CD4-positive, alpha-beta T cell treated with Interferon gamma for 1 hour (primary cell): ENCODE measurements at regions not wholly inside any gene's neighbourhood (a gene's known extent, or its start where the extent isn't known, plus 50 kb on each side); places are given as distances from the start of the nearest gene placed in this dataset.

ENCODE experiments used
- DNase-seq: peaks from one replicate; pipeline ENCODE4 v3.0.0-alpha.2; 2020

DNA sequence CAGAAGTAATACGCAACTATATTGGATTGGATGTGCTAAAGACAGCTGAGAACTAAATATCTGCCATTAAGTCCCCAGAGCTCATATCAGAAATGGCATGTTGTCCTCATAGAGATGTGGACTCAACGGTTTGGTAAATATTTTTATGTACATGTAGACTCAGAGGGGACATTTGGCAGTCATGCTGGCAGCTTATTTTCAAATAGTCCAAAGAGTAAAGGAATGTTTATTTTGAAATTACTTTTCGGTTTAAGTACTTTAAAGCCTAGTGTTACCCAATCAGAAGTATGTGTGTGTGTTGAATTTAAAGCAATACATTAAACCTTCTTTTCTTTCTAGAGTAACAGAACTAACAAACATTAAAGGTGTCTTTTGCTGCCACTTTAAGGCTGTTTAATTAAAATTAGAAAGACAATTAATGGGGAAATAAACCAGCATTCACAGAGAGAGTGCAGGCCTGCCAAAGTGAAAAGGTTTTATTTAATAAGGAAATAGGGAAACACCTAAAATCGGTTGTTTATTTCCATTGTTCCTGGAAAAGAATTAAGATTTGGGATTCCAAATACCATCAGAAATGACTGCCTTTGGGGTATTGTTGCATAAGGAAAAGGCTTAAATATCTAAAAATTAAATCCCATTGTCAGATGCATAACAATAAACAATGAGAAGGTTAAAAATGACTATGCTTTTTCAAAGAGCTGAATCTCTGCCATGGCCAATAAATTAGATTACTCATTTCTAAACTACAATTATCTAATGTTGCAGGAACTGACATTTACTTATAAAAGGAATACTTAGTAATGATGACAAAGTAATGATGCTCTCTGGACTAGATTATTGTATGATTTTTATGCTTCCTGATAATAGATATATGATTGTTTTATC, 113.4 kb upstream of the AHR start:
- no peak for DNase-seq

DNA sequence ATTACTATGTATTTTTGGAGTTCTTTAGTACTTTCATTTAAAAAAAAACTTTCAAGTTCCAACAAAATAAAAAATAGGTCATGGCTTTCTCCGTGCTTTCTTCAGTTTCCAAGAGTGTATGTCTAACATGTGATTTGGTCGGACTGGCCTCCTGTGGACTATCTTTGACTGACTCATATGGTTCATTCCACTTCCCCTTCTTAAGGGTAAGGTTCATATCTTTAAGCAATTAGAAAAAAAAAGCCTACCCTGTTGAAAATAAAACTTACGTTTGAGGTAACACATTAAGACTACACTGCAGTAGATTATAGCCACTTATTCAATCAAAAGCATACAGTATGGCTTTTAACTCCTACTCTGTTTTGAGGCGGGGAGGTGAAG, 112.8 kb upstream of the AHR start:
- DNase-seq: no peak

DNA sequence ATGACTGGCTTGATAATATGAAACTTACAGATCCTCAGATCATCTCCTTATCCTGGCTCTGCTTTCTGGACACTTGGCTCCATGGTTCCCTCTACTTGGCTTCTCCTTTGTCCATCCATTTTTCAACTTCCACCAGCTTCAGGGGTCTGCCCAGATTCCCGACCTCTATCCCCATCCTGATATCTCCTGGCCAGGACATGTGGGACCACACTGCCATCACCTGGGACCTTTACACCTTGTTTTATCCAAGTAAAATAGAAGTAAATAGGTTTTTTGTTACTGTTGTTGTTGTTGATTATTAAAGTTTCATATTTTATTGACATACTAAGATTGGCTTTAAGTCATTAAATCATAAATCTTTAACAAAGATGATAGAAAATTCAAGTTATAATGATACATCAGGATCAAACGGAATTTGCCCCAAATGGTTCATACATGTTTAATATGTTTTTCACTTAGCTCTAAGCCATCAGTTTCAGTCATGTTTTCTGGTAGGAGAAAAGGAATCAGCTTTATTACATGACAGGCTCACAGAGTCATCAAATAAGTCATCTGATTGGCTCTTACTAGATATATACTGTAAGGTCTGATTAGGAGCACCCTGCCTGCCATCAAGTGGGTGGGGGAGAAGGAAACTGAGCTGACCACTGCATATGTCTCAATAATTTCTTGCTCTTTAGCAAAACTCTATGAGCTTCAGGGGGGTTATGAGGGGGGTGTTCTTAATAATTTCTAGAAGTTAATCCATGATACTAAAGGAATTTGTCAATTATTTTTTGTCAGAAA, 111.5 kb upstream of the AHR start:
- DNase-seq: no peak

DNA sequence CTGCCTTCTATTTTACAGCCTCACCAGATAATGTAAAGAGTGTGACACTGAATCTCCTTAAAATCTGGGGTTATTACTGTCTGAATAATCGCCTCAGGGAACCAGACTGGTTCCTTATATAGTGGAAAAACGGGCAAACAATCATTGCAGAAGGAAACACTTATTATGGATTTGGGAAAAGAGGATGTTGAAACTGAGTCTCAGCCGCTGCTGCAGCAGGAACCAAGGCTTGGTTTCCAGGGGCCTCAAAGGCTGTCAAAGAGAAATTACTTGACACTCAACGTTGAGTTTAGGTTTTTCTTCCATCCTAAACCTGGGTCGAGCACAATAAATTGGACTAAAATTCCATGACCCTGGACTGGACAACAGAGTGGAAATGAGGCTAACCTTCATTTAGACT, 103.8 kb upstream of the AHR start:
- no peak for DNase-seq

DNA sequence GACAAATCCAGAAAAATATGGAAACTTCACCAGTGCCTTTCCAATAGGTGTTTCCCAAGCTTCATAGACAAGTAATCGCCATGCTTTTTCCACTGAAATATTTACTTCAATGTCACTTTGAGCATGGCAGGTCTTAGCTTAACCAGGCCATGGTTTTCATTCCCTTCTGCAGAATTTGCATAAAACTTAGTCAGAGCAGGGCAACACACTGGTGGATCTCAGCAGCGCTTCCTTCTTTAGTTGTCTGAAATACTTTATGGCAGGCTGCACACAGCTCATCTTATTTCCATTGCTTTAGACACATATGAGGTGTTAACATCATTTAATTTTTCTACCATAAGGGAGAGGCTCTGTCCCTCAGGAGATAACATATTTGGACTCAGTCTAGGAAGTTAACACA, 102.9 kb upstream of the AHR start:
- no peak for DNase-seq

DNA sequence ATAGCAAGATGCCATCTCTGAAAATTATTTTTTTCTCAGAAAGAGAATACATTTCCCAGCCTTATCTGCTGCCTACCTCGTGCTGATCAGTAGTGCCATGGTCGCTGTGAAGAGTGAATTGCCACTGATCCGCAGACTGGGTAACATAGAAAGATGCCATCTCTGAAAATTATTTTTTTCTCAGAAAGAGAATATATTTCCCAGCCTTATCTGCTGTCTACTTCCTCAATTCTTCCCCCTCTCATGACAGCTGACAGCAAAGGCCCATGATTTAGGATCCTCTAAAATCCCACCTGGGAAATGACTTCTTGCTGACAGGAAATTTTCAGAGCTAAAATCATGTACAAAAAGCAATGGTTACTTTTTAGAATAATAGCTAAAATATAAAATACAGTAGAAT, 92.5 kb upstream of the AHR start:
- no peak for DNase-seq

DNA sequence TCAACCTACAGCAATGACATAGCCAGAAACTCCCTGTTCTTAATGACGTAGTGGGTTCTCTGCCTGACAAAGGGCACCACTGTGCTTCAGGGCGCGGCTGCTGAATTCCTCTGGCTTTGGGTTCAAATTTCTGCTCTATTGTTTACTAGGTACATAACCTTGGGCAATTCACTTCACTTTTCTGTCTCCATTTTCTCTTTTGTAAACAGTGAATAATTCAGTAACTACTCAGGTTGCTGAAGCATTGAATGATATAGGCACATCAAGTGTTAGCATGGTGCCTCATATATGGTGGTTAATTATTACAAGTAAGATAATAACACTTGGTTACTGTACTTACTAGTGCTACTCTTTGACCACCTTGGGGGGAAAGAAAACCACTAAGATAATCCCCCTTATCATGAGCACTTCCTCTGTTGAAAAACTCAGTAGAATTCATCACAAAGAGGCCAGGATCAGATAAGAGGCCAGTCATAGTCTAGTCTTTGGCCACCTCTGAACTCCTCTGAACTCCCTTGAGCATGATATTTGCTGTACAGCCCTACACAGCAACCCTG, 92.0 kb upstream of the AHR start:
- no peak for DNase-seq

DNA sequence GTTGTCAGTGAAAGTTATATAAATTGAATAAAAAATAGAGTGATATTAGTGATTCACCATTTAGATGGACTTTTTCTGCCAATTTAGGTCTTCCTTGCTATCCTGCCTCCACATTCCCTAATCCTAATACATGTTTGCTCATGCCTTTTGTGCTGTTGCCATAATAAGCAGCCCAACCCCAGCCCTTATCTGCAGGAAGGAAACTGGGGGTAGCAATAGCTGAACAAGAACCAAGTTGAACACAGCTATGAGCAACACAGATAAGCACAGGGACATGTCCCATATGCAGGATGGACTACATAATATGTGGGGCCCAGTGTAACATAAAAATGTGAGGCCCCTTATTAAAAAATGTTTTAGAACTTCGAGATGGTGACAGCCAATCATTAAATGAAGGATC, 91.2 kb upstream of the AHR start:
- no peak for DNase-seq

DNA sequence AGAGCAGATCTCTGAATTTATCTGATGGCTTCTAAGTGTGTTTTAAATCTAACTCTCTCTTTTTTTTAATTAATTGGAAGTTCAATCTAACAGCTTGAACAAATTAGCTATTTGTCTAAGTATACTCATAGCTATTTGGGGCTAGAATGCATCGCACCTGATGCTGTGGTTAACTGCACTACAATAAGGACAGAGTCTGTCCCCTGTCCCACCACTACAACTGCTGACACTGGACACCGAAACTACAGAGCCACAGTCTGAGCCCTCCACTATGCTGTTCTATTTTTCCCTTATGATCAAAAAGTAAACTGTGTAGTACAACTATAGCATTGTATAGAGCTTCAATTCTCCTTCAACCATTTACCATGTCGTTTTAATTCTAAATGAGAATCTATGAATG, 89.4 kb upstream of the AHR start:
- no peak for DNase-seq

DNA sequence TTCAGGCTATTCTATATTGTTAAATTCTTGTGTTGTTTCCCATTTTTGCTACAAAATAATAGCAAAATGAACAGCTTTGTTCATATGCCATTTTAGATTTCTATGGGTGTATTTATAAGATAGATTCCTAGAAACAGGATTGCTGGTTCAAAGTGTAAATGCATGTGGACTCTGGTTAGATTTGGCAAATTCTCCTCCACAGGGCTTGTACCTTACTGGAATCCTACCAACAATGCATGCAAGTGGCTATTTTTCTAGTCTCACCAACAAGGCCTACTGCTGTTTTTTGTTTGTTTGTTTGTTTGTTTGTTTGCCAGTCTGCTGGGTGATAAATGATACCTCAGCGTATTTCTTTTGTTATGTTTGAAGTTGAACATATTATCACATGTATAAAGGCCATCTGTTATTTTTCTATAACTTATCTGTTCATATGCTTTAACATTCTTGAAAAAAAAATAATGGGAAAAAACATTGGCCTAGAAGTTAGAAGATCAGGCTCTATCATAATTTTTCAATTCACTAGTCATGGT, 87.1 kb upstream of the AHR start:
- DNase-seq: no peak

DNA sequence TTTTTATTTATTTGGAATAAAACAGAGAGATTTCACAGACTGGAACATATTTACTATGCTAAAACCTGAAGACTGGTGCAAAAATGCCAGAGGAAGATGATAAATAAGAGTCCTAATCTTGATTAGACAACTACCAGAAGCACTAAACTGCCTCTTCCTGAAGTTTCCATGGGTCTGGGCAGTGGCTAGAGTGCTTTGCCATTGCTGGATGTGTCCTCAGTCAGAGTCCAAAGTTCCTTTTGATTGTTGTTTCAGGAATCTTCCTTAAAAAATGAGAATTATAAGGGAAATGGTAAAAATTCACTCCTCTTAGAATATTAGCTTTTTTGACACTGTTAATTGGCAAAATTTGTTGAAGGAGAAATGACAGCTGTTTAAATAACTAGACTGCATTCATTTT, 86.3 kb upstream of the AHR start:
- DNase-seq: no peak

DNA sequence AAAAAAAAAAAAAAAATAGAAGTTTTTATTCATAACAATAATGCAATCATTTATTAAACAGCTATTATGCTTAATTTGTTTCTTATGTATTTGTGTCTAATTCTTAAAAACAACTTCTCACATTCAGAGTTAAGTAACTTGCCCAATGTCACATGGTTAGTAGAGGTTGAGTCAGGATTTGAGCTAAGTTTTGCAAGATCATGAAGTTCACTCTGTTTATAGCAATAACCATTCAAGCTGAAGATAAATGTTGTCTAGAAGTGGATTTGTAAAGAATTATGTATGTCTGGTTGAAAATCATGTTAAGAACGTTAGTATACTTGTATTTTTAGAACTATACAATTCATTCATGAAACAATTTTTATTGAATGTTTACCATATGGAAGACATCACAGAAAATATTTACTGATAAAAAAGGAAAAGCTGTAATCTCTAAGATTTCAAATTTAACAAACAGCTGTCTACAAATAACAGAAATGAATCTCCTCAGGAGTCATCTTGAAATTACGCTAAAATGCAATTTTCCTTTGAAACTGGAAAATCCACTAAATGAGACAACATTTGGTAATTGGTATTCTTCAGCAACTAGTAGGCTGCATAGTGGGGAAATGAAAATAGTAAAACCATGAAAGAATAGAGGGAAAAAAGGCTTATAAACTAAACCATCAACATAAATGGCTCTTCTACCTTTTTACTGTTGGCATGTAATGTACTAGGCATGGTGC, 70.5 kb upstream of the AHR start:
- no peak for DNase-seq

DNA sequence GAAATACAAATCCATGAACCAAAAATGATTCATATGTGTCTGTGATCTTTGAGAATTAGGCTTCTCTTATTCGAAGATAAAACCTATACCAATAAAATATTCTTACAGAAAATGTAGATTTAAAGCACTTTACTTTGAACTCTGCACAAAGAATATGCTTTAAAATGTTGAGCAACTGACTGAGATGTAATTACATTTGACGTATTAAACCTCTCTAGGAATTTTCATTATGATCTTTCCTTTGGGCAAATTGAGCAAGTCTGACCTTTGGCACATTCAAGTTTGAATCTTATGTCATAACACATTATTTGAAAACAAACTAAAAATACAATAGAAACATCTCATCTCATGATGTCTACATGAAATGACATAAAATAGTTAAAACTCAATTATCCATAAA, 69.2 kb upstream of the AHR start:
- DNase-seq: no peak

DNA sequence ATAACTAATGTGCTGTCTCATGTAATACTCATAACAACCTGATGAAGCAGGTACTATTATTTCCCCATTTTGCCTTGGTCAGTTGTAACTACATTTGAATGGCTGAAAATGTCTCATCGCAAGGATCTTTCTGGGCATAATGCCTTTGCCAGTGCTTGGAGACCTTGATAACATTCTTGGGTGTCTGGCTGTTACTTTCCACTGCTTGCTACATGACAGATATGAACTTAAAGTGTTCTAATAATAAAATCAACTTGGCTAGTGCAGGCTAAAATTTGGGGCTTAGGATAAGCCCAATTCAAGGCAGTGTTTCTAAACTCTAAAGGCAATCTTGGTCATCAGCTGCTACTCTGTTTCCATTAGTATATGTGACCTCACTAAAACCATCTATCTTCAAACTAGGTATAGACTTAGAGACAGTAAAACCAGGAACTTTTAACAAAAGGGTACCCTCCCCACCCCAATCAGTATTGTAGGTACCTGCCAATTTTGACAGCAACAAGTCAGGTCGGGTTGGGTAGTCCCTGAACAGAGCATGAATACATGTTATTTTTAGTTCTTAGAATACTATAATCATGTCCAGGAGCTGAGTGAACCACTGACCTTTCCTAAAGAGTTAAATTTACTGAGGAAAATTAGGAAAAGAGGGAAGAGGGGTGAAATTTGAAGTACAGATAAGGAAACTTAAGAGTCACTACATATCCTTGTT, 68.2 kb upstream of the AHR start:
- DNase-seq: no peak

DNA sequence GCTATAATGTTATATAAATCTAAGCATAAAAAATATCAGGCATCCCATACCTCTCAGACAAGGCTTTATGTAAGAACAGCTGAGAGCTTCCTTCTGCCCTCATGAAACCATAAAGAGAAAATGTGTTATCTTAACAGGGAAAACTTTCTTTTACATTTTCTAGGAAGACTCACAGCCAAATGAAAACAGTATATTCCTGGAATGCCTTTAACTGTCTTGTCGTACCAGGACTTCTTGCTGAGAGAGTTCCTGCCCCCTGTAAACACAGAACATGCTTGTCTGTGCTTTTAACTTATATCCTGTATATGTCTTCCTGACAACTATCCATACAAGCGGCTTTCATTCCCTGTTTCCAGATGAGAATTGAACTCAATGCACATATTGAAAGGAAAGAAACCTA, 64.8 kb upstream of the AHR start:
- DNase-seq: no peak

DNA sequence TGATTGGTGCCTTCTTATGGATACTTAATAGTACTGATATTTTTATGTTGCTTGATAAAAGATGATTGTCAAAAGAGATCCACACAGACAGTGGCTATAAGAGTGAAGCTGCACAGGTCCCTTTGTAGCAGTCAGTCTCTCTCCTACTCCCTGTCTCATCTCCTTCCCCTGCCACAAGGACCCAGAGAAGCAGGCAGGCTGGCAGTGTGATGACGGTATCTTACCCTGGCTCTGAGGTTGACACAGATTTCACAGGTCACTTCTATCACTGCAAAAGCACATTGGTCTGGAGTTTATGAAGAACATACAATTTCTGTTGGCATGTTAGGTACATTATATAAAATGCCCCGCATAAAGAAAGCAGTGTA, 64.4 kb upstream of the AHR start:
- DNase-seq: peak; percentile 60

DNA sequence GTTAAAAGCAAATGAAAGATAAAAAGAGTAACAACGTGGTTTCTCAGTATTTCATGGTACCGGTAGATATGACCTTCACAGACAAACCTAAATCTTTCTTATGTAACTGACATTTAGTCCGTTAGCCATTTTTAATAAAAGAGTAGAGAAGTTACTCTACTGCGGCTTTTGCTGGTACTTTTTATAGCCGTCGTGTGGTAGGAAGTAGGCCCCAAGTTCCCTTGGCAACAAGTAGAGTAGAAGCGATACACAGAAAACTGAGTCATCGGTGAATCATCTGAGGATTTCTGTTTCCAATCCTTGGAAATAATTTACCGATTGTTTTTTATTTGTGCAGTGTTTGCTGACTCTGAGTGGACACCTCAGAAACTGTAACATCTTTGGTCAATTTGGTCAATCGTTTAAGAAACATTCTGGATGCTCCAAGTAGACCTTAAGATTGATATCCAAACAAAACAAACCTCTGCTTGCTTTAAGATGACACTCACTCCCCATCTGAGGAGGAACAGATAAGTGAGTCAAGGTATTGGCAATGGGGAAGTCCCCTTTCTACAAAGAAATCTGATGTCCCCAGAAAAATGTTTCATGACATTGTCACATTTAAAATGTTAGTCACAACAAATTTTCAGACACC, 63.9 kb upstream of the AHR start:
- peak; percentile 78 for DNase-seq

DNA sequence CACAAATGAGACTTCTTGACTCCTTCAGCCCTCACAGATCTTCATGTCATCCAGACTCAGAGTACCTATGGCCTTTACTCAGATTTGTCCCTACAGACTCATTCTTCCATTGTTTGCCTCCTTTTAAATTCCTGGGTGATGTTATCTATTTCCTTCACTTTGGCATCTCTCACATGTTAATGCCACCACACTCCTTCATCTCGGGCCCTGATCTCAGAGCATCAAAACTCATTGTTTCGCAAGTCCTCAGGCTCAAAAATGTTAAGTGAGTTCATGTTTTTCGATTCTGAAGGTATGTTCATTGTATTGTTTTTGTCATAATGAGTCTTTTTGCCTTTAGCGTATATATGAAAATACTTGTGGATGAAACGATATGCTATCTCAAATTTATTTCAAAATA, 62.3 kb upstream of the AHR start:
- DNase-seq: no peak

DNA sequence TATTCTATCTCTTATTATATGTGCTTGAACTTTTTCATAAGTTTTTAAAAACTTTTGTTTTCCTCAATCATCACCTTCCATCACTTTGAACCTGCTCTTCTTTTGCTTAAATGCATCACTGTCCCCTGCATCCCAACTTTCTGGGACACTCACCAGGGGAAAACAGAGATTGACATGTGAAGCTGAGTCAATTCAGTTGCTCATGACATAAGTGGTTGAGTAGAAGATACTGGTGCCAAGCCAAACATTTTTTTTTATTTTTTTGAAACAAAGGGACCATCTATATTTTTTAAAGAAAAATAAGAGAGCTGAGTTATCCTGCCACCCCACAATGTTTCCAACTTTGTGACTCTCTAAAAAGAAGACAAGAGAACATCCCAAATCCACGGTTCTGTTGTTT, 61.8 kb upstream of the AHR start:
- no peak for DNase-seq

DNA sequence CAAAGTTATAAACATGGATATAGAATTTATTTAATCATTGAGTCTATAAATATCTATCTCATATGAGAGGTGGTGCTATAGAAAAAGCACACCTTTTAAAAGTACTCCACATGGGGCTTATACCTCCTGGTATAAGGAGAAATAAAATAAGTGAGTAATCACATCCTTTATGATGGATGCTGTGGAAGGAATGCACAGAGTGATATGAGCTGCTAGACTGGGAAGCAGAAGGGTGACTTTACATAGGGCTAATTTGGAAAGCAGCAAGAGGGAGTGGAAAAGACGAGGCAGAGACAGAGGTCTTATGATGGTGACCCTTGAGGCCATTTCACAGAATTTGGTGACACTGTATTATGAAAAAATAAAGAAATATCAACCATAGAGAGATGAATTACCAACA, 59.4 kb upstream of the AHR start:
- no peak for DNase-seq

DNA sequence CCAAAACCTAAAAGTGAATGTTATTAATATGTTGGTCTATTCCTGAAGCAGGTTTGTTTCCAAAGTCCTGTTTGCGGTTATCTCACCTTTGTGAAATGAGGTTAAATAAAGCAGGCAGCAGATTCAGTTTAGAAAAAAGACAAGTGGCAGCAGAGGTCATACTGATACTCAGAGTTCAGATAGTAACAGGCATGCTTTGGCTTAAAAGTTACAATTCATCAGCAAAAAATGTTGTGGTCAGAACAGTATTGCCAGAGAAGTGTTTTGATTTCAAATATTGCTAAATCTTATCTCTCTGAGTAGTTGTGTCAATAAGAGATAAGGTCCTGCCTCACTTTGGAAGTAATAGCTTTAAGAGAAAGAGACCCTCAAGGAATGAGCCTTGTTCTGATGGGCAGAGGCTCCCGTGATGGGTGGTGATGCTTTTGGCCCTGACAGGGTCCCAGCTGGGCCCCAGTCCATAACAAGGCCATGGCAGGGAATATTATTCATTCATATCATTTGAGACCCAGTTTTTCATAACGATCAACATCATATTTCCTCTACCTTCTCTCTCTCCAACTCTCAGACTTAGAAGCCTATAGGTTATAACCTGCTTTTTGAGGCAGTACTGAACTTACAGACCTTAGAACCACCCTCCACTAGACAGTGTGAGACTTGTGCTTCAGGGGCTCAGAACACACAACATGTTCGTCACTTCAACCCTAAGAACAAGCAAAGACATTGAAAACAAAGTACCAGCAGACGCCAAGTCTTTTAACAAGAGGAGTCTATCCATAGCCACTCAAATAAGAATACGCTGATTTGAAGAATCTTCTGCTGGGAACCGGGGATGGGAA, 58.5 kb upstream of the AHR start:
- no peak for DNase-seq
